Activated CD4-positive, CD25-positive, alpha-beta regulatory T cell treated with anti-CD3 and anti-CD28 coated beads, Interleukin-2, amount 50 U/mL, for 72 hours (primary cell): ENCODE measurements at regions not wholly inside any gene's neighbourhood (a gene's known extent, or its start where the extent isn't known, plus 50 kb on each side); places are given as distances from the start of the nearest gene placed in this dataset.

Source experiments
- DNase-seq: peaks from one replicate; pipeline ENCODE4 v3.0.0; 2021

- DNase-seq, result no peak
Observed at GRCh38 chr15:93706495-93707292, 524.7 kb upstream of the MCTP2 start.

- DNase-seq, result no peak
Observed at GRCh38 chr15:93705753-93706455, 525.5 kb upstream of the MCTP2 start.

GRCh38 chr15:93703092-93703739 lies 528.1 kb upstream of the MCTP2 start:
- DNase-seq, result no peak

GRCh38 chr15:93700051-93700450 lies 531.3 kb upstream of the MCTP2 start:
- DNase-seq, result no peak

- no peak for DNase-seq
Observed at GRCh38 chr15:93694033-93694432, 537.3 kb upstream of the MCTP2 start.

GRCh38 chr15:93683651-93684050 lies 547.7 kb upstream of the MCTP2 start:
- DNase-seq, result no peak

GRCh38 chr15:93671387-93671943 lies 559.9 kb upstream of the MCTP2 start:
- DNase-seq, result no peak

- DNase-seq, result no peak
Observed at GRCh38 chr15:93670931-93671330, 560.4 kb upstream of the MCTP2 start.

- DNase-seq, result no peak
Observed at GRCh38 chr15:93664213-93664956, 567.0 kb upstream of the MCTP2 start.

- DNase-seq, result no peak
Observed at GRCh38 chr15:93662162-93662885, 569.0 kb upstream of the MCTP2 start.

- no peak for DNase-seq
Observed at GRCh38 chr15:93658026-93658816, 569.2 kb upstream of the RGMA start.

GRCh38 chr15:93656041-93656440 lies 567.0 kb upstream of the RGMA start:
- DNase-seq, result no peak

- DNase-seq, result no peak
Observed at GRCh38 chr15:93649691-93650235, 560.8 kb upstream of the RGMA start.

- DNase-seq, result no peak
Observed at GRCh38 chr15:93646193-93646592, 557.2 kb upstream of the RGMA start.

- DNase-seq, result no peak
Observed at GRCh38 chr15:93645594-93645993, 556.6 kb upstream of the RGMA start.

GRCh38 chr15:93644595-93644994 lies 555.6 kb upstream of the RGMA start:
- no peak for DNase-seq

GRCh38 chr15:93640411-93640962 lies 551.5 kb upstream of the RGMA start:
- DNase-seq, result no peak

- DNase-seq, result no peak
Observed at GRCh38 chr15:93631958-93632618, 543.1 kb upstream of the RGMA start.

GRCh38 chr15:93619597-93619996 lies 530.6 kb upstream of the RGMA start:
- DNase-seq, result no peak

GRCh38 chr15:93617443-93617842 lies 528.4 kb upstream of the RGMA start:
- no peak for DNase-seq
